ENCODE measurements at regions not wholly inside any gene's neighbourhood (a gene's known extent, or its start where the extent isn't known, plus 50 kb on each side); places are given as distances from the start of the nearest gene placed in this dataset.

DNA sequence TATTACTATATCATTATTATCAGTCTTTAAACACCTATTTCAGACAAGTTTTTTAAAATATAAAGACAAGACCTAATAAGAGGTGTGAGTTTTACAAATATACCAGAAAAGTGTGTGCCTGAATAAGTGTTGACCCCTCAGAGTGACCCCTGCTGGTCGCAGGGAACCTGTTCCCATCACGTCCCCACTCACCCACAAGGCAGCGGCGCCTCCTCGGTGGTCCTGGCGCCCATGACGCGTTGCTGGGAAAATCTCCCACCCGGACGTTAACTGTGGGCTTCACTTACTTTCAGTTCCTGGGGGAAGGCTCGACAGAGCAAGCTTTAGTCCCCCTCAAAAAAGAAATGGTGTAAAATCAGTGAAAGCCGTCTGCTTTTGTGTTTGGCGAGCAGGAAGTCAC is 93.5 kb downstream of the TMEM18 start:
- TF ChIP-seq, protein P1, sequence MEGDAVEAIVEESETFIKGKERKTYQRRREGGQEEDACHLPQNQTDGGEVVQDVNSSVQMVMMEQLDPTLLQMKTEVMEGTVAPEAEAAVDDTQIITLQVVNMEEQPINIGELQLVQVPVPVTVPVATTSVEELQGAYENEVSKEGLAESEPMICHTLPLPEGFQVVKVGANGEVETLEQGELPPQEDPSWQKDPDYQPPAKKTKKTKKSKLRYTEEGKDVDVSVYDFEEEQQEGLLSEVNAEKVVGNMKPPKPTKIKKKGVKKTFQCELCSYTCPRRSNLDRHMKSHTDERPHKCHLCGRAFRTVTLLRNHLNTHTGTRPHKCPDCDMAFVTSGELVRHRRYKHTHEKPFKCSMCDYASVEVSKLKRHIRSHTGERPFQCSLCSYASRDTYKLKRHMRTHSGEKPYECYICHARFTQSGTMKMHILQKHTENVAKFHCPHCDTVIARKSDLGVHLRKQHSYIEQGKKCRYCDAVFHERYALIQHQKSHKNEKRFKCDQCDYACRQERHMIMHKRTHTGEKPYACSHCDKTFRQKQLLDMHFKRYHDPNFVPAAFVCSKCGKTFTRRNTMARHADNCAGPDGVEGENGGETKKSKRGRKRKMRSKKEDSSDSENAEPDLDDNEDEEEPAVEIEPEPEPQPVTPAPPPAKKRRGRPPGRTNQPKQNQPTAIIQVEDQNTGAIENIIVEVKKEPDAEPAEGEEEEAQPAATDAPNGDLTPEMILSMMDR (IDR thresholded peaks at IDR 0.05), result no peak
- no peak for TF ChIP-seq POLR2A (IDR thresholded peaks at IDR 0.05)
